Upper lobe of right lung (tissue), 1 donor: ENCODE measurements at regions not wholly inside any gene's neighbourhood (a gene's known extent, or its start where the extent isn't known, plus 50 kb on each side); places are given as distances from the start of the nearest gene placed in this dataset.

Experiments used
- ATAC-seq: fragments of 200-7000 bp; cut with Tn5 transposase; one replicate; pipeline ENCODE4 v1.9.1; 2020; ENCODE audit warnings: mild to moderate bottlenecking, moderate library complexity
- DNase-seq: peaks from one replicate; pipeline ENCODE4 v3.0.0-alpha.2; 2020
- H3K27ac ChIP-seq: fragments of 200-600 bp; one replicate; pipeline ENCODE4 v1.8.0; 2022
- H3K27me3 ChIP-seq: fragments of 200-600 bp; one replicate; pipeline ENCODE4 v1.8.0; 2022; ENCODE audit warnings: mild to moderate bottlenecking
- H3K36me3 ChIP-seq: fragments of 200-600 bp; one replicate; pipeline ENCODE4 v1.8.0; 2022
- H3K4me1 ChIP-seq: fragments of 200-600 bp; one replicate; pipeline ENCODE4 v1.8.0; 2022
- H3K4me3 ChIP-seq: fragments of 200-600 bp; one replicate; pipeline ENCODE4 v1.8.0; 2022; ENCODE audit warnings: mild to moderate bottlenecking
- H3K9me3 ChIP-seq: fragments of 200-600 bp; one replicate; pipeline ENCODE4 v1.8.0; 2022
- intact Hi-C: fragments of 100-400 bp; cut with DNase I; formaldehyde crosslinking; loops from one replicate; pipeline ENCODE4 v1.11.0; 2022
- TF ChIP-seq, protein P1 (sequence below): fragments of 200-600 bp; IDR thresholded peaks from one replicate; pipeline ENCODE4 v1.8.0; 2022; ENCODE audit warnings: antibody characterized with exemption
- donor health status: DM: no; HTN: yes; CAD: no; lungs with severe emphysema.

DNA sequence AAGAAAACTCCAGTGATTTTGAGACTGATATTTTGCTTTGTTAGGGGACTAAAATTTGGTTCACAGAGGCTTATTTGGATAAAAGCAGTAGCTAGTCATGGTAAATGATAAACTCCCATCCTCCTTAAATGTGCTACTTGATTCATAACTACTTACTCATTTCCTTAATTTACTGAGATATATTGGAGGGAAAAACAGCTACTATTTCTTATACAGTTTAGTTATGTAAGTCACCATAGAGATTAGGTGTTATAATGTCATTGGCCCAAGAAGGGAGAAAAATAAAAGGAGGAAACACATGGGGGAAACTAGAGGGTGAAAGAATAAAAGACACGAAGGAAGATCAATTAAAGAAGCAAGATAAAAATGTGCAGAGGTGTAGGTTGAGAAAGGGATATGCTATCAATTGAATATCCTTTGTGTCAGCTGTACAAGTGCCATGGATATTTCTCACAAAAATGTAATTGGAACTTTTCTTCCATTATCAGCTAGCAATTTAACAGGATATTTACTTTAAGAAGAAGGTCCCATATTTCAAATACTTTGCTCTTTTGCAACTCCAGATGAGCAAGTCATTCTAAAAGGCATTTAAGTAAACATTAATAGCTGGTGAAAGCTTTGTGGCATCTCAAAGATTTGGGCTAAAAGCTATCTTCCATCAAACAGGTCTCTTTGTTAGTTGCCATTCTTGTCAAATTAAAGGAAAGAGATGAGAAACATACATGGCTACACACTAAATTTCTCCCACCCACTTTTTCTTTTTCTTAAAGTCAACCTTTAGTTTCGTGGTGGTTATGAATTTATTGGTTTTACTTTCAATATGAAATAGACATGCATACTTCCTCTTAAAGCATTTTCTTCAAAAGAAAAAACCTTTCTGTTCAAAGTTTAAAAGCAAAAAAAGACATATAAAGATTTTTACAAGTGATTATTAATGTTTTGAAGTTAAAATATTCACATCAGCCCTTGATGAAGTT, 439.5 kb downstream of the CCER1 start:
- no peak for ATAC-seq

DNA sequence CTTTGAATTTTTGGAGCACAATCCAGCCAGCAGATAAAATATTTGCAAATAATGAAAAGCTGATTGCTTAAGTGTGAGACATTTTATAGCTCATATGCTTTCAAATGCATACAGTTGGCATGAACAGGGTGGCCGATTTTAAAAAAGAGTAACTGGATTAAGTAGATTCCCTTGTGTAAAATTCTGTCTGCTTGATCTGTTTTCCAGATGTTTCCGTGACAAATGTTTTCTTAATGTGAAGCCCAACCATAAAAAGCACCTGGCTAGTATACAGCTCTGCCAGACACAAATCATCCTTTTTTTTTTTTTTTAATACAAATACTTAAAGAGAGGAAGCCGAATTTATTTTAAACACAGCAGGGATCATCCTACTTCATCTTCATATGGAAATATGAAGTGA, 440.7 kb downstream of the CCER1 start:
- H3K36me3 ChIP-seq = no peaks in the 10 kb centered on the region
- H3K9me3 ChIP-seq = no peaks in the 10 kb centered on the region
- no peaks in the 10 kb centered on the region for H3K27me3 ChIP-seq
- no peak overlapping the region for H3K4me3 ChIP-seq
- TF ChIP-seq, protein P1, sequence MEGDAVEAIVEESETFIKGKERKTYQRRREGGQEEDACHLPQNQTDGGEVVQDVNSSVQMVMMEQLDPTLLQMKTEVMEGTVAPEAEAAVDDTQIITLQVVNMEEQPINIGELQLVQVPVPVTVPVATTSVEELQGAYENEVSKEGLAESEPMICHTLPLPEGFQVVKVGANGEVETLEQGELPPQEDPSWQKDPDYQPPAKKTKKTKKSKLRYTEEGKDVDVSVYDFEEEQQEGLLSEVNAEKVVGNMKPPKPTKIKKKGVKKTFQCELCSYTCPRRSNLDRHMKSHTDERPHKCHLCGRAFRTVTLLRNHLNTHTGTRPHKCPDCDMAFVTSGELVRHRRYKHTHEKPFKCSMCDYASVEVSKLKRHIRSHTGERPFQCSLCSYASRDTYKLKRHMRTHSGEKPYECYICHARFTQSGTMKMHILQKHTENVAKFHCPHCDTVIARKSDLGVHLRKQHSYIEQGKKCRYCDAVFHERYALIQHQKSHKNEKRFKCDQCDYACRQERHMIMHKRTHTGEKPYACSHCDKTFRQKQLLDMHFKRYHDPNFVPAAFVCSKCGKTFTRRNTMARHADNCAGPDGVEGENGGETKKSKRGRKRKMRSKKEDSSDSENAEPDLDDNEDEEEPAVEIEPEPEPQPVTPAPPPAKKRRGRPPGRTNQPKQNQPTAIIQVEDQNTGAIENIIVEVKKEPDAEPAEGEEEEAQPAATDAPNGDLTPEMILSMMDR = no peak
- peaks cover 3% of the 10 kb centered on the region for H3K4me1 ChIP-seq
- no peak for ATAC-seq
- intact Hi-C loops = no loop called here
- H3K27ac ChIP-seq = no peak overlapping the region
- no peak for DNase-seq

More for the DNA sequence above, 439.5 kb downstream of the CCER1 start:
- Histone ChIP-seq H3K27ac (no peak overlapping the region), H3K4me1 (peaks cover 3% of the 10 kb centered on the region), H3K36me3 (no peaks in the 10 kb centered on the region), H3K27me3 (no peaks in the 10 kb centered on the region), H3K9me3 (no peaks in the 10 kb centered on the region), H3K4me3 (no peak overlapping the region)
- intact Hi-C loops = no loop called here
- no peak for DNase-seq
- TF ChIP-seq, protein P1 = no peak

DNA sequence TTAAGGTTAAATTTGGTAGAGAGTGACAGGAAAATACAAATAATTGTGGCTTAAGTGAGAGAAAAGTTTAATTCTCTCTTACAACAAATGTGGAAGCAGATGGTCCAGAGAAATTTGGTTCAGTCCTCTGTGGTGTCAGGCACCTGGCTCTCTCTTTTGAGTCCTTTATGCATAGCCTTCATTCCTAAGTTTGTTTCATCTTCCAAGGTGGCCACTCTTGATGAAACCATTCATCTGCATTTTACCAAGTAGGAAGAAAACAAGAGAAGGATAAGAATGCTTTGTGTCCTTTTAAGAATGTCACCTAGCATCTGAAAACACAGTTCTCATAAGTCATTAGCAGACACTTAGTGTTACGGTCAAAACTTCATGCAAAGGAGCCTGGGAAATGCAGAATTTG, 442.5 kb downstream of the CCER1 start:
- TF ChIP-seq, protein P1 = no peak
- intact Hi-C loops = no loop called here
- Histone ChIP-seq H3K4me3 (no peak overlapping the region), H3K27me3 (no peaks in the 10 kb centered on the region), H3K9me3 (no peaks in the 10 kb centered on the region), H3K27ac (no peak overlapping the region), H3K4me1 (peaks cover 3% of the 10 kb centered on the region), H3K36me3 (no peaks in the 10 kb centered on the region)
- no peak for ATAC-seq
- no peak for DNase-seq

DNA sequence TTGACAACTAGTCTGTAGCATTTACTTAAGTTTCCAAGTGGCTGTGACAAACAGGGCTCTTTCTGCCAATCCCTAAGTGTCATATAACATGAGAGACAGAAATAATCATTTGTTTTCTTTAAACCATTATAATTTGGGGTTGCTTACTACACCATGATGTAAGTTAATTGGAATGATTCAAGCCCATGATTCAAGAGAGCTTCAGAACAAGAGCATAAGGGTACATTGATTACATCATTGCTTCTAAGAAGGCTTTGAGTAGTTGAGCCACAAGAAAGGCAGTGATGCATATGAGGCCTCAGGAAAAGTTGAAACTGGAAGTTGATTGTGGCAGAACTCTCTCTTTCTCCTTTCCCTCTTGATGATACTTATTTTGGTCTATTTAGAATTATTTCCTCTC, 444.0 kb downstream of the CCER1 start:
- H3K36me3 ChIP-seq = no peaks in the 10 kb centered on the region
- no peak overlapping the region for H3K4me3 ChIP-seq
- H3K27me3 ChIP-seq = no peaks in the 10 kb centered on the region
- intact Hi-C loops = no loop called here
- no peak overlapping the region for H3K27ac ChIP-seq
- ATAC-seq = no peak
- H3K4me1 ChIP-seq = peaks cover 3% of the 10 kb centered on the region
- H3K9me3 ChIP-seq = no peaks in the 10 kb centered on the region
- TF ChIP-seq, protein P1 = no peak
- DNase-seq = no peak

DNA sequence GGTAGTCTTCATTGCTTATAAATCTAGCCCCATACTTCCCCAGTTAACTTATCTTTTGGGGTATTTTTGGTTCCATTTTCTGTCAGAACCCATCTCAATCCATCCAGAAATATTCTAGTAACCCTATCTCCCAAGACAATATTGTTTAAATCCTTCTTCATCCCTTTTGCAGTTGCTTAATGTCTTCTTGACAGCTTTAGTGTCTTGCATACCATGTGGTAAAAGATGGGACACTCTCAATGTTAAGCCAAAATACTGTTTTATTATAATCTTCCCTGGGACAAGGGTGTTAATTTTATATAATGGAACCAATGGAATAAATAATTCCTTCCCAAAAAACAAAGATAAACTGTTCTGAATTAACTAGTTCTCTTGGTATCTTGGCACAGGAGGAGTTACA, 450.2 kb downstream of the CCER1 start:
- no peak overlapping the region for H3K27ac ChIP-seq
- H3K4me1 ChIP-seq = no peaks in the 10 kb centered on the region
- H3K4me3 ChIP-seq = no peak overlapping the region
- H3K9me3 ChIP-seq = no peaks in the 10 kb centered on the region
- intact Hi-C loops = no loop called here
- H3K36me3 ChIP-seq = no peaks in the 10 kb centered on the region
- TF ChIP-seq, protein P1 = no peak
- H3K27me3 ChIP-seq = no peaks in the 10 kb centered on the region
- no peak for ATAC-seq
- DNase-seq = no peak
